SK-N-SH treated with all-trans-retinoic acid at 6 μM for 48 hours (cell line): ENCODE measurements at regions not wholly inside any gene's neighbourhood (a gene's known extent, or its start where the extent isn't known, plus 50 kb on each side); places are given as distances from the start of the nearest gene placed in this dataset.

Experiments used
- ATAC-seq: fragments of 200-7000 bp; cut with Tn5 transposase; 3 replicates; pipeline ENCODE4 v1.9.1; 2020; ENCODE audit warnings: mild to moderate bottlenecking, moderate library complexity
- ARNTL ChIP-seq: fragments of 450-650 bp; formaldehyde crosslinking; IDR thresholded peaks from 2 replicates; pipeline ENCODE4 v1.5.0; 2020; ENCODE audit warnings: low read depth, mild to moderate bottlenecking, moderate library complexity, borderline replicate concordance
- CREB5 ChIP-seq: fragments of 250-450 bp; sonication (Bioruptor Pico); IDR thresholded peaks from 2 replicates; pipeline ENCODE4 v1.5.1; 2020; ENCODE audit warnings: low read depth, mild to moderate bottlenecking, moderate library complexity
- CSDC2 ChIP-seq: fragments of 250-450 bp; sonication (Bioruptor Pico); IDR thresholded peaks from 2 replicates; pipeline ENCODE4 v1.5.0; 2020; ENCODE audit warnings: mild to moderate bottlenecking, moderate library complexity
- CSRNP3 ChIP-seq: fragments of 250-450 bp; sonication (Bioruptor Pico); IDR thresholded peaks from 2 replicates; pipeline ENCODE4 v1.5.1; 2021; ENCODE audit warnings: mild to moderate bottlenecking, moderate library complexity
- GLIS3 ChIP-seq: fragments of 250-450 bp; sonication (Bioruptor Pico); IDR thresholded peaks from 2 replicates; pipeline ENCODE4 v1.5.0; 2020; ENCODE audit warnings: mild to moderate bottlenecking, moderate library complexity
- OSR1 ChIP-seq: fragments of 250-450 bp; sonication (Bioruptor Pico); IDR thresholded peaks from 2 replicates; pipeline ENCODE4 v1.8.0; 2022; ENCODE audit warnings: moderate library complexity, mild to moderate bottlenecking, inconsistent platforms
- PATZ1 ChIP-seq: fragments of 250-450 bp; sonication (Bioruptor Pico); IDR thresholded peaks from 2 replicates; pipeline ENCODE4 v1.8.0; 2020; ENCODE audit warnings: mild to moderate bottlenecking, moderate library complexity, borderline replicate concordance
- POU6F1 ChIP-seq: fragments of 250-450 bp; sonication (Bioruptor Pico); IDR thresholded peaks from 2 replicates; pipeline ENCODE4 v1.8.0; 2021; ENCODE audit warnings: low read depth, mild to moderate bottlenecking, moderate library complexity, borderline replicate concordance
- RARB ChIP-seq: fragments of 250-450 bp; sonication (Bioruptor Pico); IDR thresholded peaks from 2 replicates; pipeline ENCODE4 v1.8.0; 2021; ENCODE audit warnings: mild to moderate bottlenecking, moderate library complexity
- SNAI2 ChIP-seq: fragments of 250-450 bp; sonication (Bioruptor Pico); IDR thresholded peaks from 2 replicates; pipeline ENCODE4 v1.5.0; 2020; ENCODE audit warnings: mild to moderate bottlenecking, moderate library complexity
- TCF4 ChIP-seq: fragments of 250-450 bp; sonication (Bioruptor Pico); IDR thresholded peaks from 2 replicates; pipeline ENCODE4 v1.8.0; 2021; ENCODE audit warnings: mild to moderate bottlenecking, moderate library complexity, borderline replicate concordance
- TOX ChIP-seq: fragments of 250-450 bp; sonication (Bioruptor Pico); IDR thresholded peaks from 2 replicates; pipeline ENCODE4 v1.8.0; 2021; ENCODE audit warnings: mild to moderate bottlenecking, moderate library complexity, borderline replicate concordance
- TSHZ2 ChIP-seq: fragments of 250-450 bp; sonication (Bioruptor Pico); IDR thresholded peaks from 2 replicates; pipeline ENCODE4 v1.5.0; 2020; ENCODE audit warnings: mild to moderate bottlenecking, moderate library complexity
- ZC3H10 ChIP-seq: fragments of 250-450 bp; sonication (Bioruptor Pico); IDR thresholded peaks from 2 replicates; pipeline ENCODE4 v1.5.1; 2021; ENCODE audit warnings: mild to moderate bottlenecking, moderate library complexity
- ZFP3 ChIP-seq: fragments of 250-450 bp; sonication (Bioruptor Pico); IDR thresholded peaks from 2 replicates; pipeline ENCODE4 v1.5.0; 2020; ENCODE audit warnings: mild to moderate bottlenecking, moderate library complexity
- ZFP30 ChIP-seq: fragments of 450-650 bp; formaldehyde crosslinking; IDR thresholded peaks from 2 replicates; pipeline ENCODE4 v1.5.0; 2022; ENCODE audit warnings: mild to moderate bottlenecking, moderate library complexity
- ZNF565 ChIP-seq: fragments of 450-650 bp; formaldehyde crosslinking; conservative IDR thresholded peaks from 2 replicates; pipeline ENCODE4 v1.5.0; 2020; ENCODE audit warnings: low read depth, mild to moderate bottlenecking, moderate library complexity
- ZNF70 ChIP-seq: fragments of 450-650 bp; formaldehyde crosslinking; IDR thresholded peaks from 2 replicates; pipeline ENCODE4 v1.5.0; 2020; ENCODE audit warnings: mild to moderate bottlenecking, moderate library complexity

- TF ChIP-seq CSDC2 (CRISPR knock-in tag) (no peak), SNAI2 (CRISPR knock-in tag) (no peak), TCF4 (CRISPR knock-in tag) (no peak), ZFP3 (no peak)
Observed at GRCh38 chr3:181570472-181570871, 141.3 kb upstream of the SOX2 start (continued).

GRCh38 chr3:181569356-181569940 is 142.3 kb upstream of the SOX2 start:
- no peak for ATAC-seq
- no peak for TF ChIP-seq CSDC2 (CRISPR knock-in tag)
- TF ChIP-seq POU6F1 (CRISPR knock-in tag), result no peak
- no peak for TF ChIP-seq ZNF70 (CRISPR knock-in tag)
- no peak for TF ChIP-seq RARB (CRISPR knock-in tag)
- TF ChIP-seq TCF4 (CRISPR knock-in tag), result no peak
- TF ChIP-seq ZFP30 (CRISPR knock-in tag), result no peak
- no peak for TF ChIP-seq OSR1 (CRISPR knock-in tag)
- no peak for TF ChIP-seq SNAI2 (CRISPR knock-in tag)
- TF ChIP-seq TSHZ2 (CRISPR knock-in tag), result no peak
- TF ChIP-seq CSRNP3 (CRISPR knock-in tag), result no peak

- TF ChIP-seq SNAI2 (CRISPR knock-in tag) (no peak), ZFP30 (CRISPR knock-in tag) (no peak), OSR1 (CRISPR knock-in tag) (no peak)
- ATAC-seq, result no peak
Observed at GRCh38 chr3:181568693-181569092, 143.0 kb upstream of the SOX2 start.

GRCh38 chr3:181568248-181568647 is 143.5 kb upstream of the SOX2 start:
- peak; percentile 43; the same call in 1 of the 3 replicates for ATAC-seq
- TF ChIP-seq ZFP30 (CRISPR knock-in tag) (no peak), PATZ1 (CRISPR knock-in tag) (no peak), CREB5 (CRISPR knock-in tag) (no peak), CSDC2 (CRISPR knock-in tag) (no peak), TOX (CRISPR knock-in tag) (no peak), POU6F1 (CRISPR knock-in tag) (no peak), CSRNP3 (CRISPR knock-in tag) (no peak), ZC3H10 (CRISPR knock-in tag) (no peak), ARNTL (CRISPR knock-in tag) (no peak), TSHZ2 (CRISPR knock-in tag) (no peak), ZFP3 (no peak), RARB (CRISPR knock-in tag) (no peak), ZNF565 (CRISPR knock-in tag) (no peak), TCF4 (CRISPR knock-in tag) (no peak), ZNF70 (CRISPR knock-in tag) (no peak), GLIS3 (CRISPR knock-in tag) (no peak)
